Activated T-cell treated with anti-CD3 and anti-CD28 coated beads, Interleukin-2, amount 50 U/mL, for 4 hours (primary cell): ENCODE measurements at regions not wholly inside any gene's neighbourhood (a gene's known extent, or its start where the extent isn't known, plus 50 kb on each side); places are given as distances from the start of the nearest gene placed in this dataset.

ENCODE experiments used
- ATAC-seq, 2 donors: fragments of 200-7000 bp; cut with Tn5 transposase; one replicate each; pipeline ENCODE4 v1.10.0; 2021
- DNase-seq: peaks from one replicate; pipeline ENCODE4 v3.0.0-alpha.2; 2020
- H3K27me3 Mint-ChIP-seq: one replicate; pipeline ENCODE4 v1.8.0; 2021; ENCODE audit warnings: low read depth, mixed read lengths
- H3K36me3 Mint-ChIP-seq: one replicate; pipeline ENCODE4 v1.8.0; 2022; ENCODE audit warnings: mixed read lengths; ENCODE audit not compliant: insufficient read depth
- H3K4me1 Mint-ChIP-seq: one replicate; pipeline ENCODE4 v1.8.0; 2021; ENCODE audit warnings: low read depth, mixed read lengths
- H3K4me3 Mint-ChIP-seq: one replicate; pipeline ENCODE4 v1.8.0; 2021; ENCODE audit warnings: mild to moderate bottlenecking, moderate library complexity, mixed read lengths
- H3K9me3 Mint-ChIP-seq: one replicate; pipeline ENCODE4 v1.8.0; 2021; ENCODE audit warnings: mixed read lengths

DNA sequence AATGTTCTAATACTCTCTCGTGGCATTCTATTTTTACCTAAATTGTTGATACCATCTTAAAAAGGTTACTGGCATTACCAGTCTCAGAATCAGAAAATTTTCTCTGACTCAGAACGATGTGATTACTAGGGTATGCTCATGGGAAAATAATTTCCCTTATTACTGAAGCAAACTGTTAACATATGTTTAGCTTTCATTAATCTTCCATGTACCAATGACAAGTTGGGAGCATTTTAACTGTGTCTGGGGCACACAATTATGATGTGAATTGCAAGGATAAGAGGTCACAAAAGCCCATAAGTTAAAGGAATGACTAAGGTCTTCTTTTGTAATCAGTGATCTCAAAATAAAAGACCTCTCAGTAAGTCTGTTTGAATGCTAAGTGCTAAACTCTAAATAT lies 1254.6 kb downstream of the PCDH18 start:
- ATAC-seq (no peak), DNase-seq (no peak)
- Mint-ChIP-seq H3K27me3 (no peaks in the 10 kb centered on the region), H3K9me3 (peaks cover 6% of the 10 kb centered on the region), H3K4me1 (no peaks in the 10 kb centered on the region), H3K4me3 (no peak overlapping the region), H3K36me3 (no peaks in the 10 kb centered on the region)

DNA sequence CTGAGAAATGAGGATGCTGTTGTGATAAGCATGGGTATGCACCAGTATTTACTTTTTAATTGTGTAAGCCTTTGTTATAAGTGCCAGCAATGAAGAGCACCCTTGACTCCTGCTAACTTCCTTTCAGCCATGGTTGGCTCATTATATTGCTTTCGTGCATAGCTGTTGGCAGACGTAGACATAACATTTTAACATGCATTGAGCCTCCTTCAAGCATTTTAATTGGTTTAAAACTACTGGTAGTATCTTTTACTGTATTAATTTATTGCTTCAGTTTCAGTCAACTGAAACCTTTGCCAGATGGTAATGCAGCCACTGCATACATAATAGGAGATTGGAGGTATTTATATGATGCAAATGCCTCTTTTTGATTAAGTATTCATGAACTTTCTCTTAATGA lies 1285.4 kb downstream of the PCDH18 start:
- no peaks in the 10 kb centered on the region for H3K4me1 Mint-ChIP-seq

DNA sequence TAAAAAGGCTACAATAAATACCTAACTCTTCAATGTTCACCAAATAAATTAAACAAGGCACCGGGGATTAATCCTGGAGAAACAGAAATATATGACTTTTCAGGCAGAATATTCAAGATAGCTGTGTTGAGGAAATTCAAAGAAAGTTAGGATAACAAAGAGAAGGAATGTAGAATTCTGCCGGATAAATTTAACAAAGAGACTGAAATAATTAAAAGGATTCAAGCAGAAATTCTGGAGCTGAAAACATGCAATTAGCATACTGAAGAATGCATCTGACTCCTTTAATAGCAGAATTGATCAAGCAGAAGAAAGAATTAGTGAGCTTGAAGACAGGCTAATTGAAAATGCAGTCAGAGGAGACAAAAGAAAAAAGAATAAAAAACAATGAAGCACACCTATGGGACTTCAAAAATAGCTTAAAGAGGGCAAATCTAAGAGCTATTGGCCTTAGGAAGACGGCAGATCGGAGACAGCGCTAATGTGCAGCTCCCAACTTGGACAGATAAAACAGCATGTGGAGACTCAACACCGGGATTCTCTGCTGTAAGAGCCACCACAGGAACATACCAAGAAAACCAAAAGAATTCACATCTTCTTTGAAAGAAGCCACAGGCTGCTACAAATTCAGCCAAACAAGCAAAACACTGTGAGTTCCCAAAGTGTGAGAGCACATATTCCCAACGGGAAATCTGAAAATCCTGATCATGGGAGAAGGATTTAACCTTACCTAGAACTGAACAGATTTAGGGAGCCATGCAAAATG lies 1290.9 kb downstream of the PCDH18 start:
- no peaks in the 10 kb centered on the region for H3K4me1 Mint-ChIP-seq
- H3K9me3 Mint-ChIP-seq = peaks cover 10% of the 10 kb centered on the region
- no peaks in the 10 kb centered on the region for H3K36me3 Mint-ChIP-seq
- H3K27me3 Mint-ChIP-seq = no peaks in the 10 kb centered on the region
- DNase-seq (no peak), ATAC-seq (no peak)
- H3K4me3 Mint-ChIP-seq = no peak overlapping the region

More for the DNA sequence above, 1285.4 kb downstream of the PCDH18 start:
- Mint-ChIP-seq H3K4me3 (no peak overlapping the region), H3K9me3 (peaks cover 4% of the 10 kb centered on the region), H3K27me3 (no peaks in the 10 kb centered on the region), H3K36me3 (no peaks in the 10 kb centered on the region)
- ATAC-seq (no peak), DNase-seq (no peak)

DNA sequence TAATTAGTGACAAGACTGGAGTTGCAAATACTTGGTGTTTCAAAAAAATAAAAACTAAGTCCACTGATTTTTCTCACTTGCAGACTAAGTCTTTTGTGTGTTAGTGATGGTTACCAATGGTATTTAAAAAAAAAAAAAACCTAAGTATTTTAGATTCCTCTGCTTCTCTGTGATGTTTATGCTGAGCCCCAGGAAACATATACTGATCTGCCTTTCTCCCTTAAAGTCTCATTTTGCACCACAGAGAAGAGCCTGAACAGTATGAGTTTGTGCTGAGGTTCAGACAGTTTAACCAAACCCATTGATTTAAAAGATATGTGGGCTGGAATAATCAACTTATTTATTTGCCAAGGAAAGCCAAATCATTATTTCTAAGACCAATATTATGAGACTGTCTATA lies 1305.0 kb downstream of the PCDH18 start:
- H3K36me3 Mint-ChIP-seq = no peaks in the 10 kb centered on the region
- DNase-seq = no peak
- H3K4me3 Mint-ChIP-seq = no peak overlapping the region
- H3K27me3 Mint-ChIP-seq = no peaks in the 10 kb centered on the region
- peaks cover 7% of the 10 kb centered on the region for H3K9me3 Mint-ChIP-seq
- H3K4me1 Mint-ChIP-seq = no peaks in the 10 kb centered on the region
- ATAC-seq = no peak

DNA sequence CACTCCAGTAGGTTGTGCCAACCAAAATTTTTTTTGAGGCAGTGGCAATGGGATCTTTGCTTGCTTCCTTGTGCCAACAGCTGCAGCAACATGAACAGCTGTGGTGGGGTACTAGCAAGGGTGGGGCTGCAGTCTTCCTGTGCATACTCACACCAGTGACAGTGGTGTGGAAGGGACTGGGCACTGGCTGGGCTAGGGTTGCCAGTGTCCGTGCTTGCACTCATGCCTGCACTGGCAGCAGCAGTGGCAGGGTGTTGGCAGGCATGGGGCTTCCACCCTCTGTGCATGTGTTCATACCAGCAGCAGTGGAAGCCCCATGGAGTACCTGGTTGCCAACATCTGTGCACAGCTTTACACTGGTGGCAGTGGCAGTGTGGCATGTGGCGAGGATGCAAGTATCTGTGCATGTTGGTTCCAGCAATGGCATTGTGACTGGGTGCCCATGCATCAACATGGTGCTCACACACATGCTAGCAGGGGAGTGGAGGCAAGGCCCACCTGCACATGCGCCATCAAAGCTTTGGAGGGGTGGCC lies 1312.6 kb downstream of the PCDH18 start:
- Mint-ChIP-seq H3K27me3 (no peaks in the 10 kb centered on the region), H3K9me3 (peaks cover 15% of the 10 kb centered on the region), H3K4me1 (no peaks in the 10 kb centered on the region), H3K4me3 (no peak overlapping the region), H3K36me3 (no peaks in the 10 kb centered on the region)
- no peak for ATAC-seq
- no peak for DNase-seq

DNA sequence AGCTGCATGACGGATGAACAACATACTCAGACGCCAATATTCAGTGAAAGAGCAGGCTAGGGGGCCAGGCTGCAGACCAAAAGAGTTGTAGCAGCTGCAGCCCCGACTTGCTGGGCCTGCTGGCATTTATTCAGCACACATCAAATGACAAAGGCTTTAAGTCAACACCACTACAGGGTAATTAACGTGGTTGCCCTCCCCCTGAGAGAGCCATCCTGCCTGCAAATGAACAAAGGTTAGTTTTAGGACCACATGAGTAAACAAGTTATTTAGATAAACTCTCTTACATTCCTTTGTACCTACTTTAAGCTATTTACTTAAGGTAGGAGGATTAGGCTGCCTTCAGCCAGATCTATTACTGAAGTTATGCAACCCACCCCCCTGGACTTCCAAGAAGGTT lies 1329.1 kb downstream of the PCDH18 start:
- H3K4me3 Mint-ChIP-seq = no peak overlapping the region
- peaks cover 5% of the 10 kb centered on the region for H3K9me3 Mint-ChIP-seq
- no peaks in the 10 kb centered on the region for H3K4me1 Mint-ChIP-seq
- DNase-seq (no peak), ATAC-seq (no peak)
- H3K27me3 Mint-ChIP-seq = no peaks in the 10 kb centered on the region
- H3K36me3 Mint-ChIP-seq = no peaks in the 10 kb centered on the region

DNA sequence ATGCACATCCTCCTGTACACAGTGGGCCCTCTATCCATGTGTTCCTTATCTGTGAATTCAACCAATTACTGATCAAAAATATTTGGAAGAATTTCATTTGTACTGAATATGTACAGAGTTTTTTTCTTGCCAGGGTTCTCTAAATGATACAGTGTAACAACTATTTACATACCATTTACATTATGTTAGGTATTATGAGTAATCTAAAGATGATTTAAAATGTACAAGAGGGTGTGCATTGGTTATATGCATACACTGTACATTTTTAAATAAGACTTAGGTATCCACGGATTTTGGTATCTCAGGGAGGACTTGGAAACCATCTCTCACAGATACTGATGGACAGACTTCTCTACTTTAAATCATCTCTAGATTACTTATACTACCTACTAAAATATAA lies 1333.9 kb downstream of the PCDH18 start:
- H3K36me3 Mint-ChIP-seq = no peaks in the 10 kb centered on the region
- ATAC-seq (no peak), DNase-seq (no peak)
- H3K27me3 Mint-ChIP-seq = no peaks in the 10 kb centered on the region
- no peaks in the 10 kb centered on the region for H3K4me1 Mint-ChIP-seq
- H3K9me3 Mint-ChIP-seq = peaks cover 5% of the 10 kb centered on the region
- H3K4me3 Mint-ChIP-seq = no peak overlapping the region

DNA sequence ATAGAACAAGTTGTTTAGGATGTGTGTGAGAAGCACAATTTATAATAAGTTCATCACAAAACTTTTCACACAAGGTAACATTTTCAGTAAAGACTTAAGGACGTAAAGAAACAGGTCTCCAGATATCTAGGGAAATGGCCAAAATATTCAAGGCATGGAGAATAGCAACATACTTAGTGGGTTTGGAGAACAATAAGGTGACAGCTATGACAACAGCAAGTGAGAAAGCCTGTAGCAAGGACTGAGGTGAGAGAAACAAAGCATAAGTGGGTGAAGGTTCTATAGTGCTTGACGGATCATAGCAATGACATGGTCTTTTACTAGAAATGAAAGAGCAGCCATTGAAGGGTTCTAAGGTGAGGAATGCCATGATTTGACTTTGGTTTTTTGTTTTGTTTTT lies 1337.3 kb downstream of the PCDH18 start:
- ATAC-seq = no peak
- DNase-seq = no peak
- Mint-ChIP-seq H3K4me1 (no peaks in the 10 kb centered on the region), H3K9me3 (peaks cover 4% of the 10 kb centered on the region), H3K4me3 (no peak overlapping the region), H3K27me3 (no peaks in the 10 kb centered on the region), H3K36me3 (no peaks in the 10 kb centered on the region)

DNA sequence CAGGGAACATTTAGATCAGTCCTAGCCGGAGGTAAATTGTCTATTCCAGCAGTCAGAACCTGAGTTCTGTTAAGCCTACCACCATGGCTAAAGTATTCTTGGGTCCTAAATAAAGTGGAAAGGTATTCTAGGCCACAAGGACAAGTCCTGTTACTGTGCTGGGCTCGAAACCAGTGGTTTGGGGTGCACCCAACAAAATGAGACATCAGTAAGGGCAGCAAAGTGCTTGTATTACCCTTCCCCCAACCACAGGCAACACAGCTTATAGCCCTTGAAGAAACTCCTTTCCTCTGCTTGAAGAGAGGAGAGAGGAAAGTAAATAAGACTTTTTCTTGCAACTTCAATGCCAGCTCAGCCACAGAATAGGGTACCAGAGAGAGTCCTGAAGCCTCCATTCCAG lies 1345.6 kb downstream of the PCDH18 start:
- peaks cover 22% of the 10 kb centered on the region for H3K9me3 Mint-ChIP-seq
- no peak overlapping the region for H3K4me3 Mint-ChIP-seq
- H3K27me3 Mint-ChIP-seq = no peaks in the 10 kb centered on the region
- ATAC-seq (no peak), DNase-seq (no peak)
- no peaks in the 10 kb centered on the region for H3K36me3 Mint-ChIP-seq
- no peaks in the 10 kb centered on the region for H3K4me1 Mint-ChIP-seq

DNA sequence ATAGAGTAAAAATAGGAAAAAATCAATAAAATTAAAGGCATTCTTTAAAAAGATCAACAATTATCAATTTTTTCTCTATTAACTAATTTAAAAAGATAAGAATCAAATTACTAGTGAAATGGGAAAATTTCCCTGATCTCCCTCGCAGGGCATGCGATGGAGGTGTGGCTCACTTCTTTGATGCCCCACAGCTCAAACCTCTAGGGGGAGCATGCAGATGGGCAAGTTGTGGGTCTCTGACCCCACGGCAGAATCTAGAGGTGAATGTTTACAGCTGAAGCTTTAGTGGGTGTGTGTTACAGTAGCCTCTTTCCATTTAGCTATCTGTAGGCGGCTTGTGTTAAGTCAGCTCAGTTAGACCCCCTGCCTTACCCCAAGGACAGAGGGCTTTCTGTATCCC lies 1348.8 kb downstream of the PCDH18 start:
- ATAC-seq = no peak
- no peak for DNase-seq
- H3K4me1 Mint-ChIP-seq = no peaks in the 10 kb centered on the region
- no peak overlapping the region for H3K4me3 Mint-ChIP-seq
- H3K9me3 Mint-ChIP-seq = peaks cover 14% of the 10 kb centered on the region
- H3K36me3 Mint-ChIP-seq = no peaks in the 10 kb centered on the region
- no peaks in the 10 kb centered on the region for H3K27me3 Mint-ChIP-seq

DNA sequence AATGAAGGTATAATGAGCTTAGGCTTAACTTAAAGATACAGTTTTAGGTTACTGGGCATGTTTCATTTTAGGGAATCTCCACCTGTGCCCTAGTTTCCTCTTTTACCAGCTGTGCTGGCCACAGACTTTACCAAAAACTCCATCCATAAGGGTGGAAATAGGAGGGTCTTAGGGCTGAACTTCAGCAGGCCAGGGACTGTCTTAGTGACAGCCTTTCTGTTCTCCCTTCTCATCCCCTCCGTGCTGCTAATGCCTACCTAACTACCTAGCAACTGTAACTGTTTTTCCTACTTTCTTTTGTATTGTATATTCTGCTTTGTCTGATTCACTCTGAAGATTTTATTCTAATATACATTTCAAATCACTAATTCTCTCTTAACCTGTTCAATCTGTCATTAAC lies 1375.3 kb downstream of the PCDH18 start:
- H3K4me1 Mint-ChIP-seq = no peaks in the 10 kb centered on the region
- H3K9me3 Mint-ChIP-seq = peaks cover under 1% of the 10 kb centered on the region
- DNase-seq = no peak
- no peaks in the 10 kb centered on the region for H3K36me3 Mint-ChIP-seq
- H3K27me3 Mint-ChIP-seq = no peaks in the 10 kb centered on the region
- ATAC-seq = no peak
- no peak overlapping the region for H3K4me3 Mint-ChIP-seq

DNA sequence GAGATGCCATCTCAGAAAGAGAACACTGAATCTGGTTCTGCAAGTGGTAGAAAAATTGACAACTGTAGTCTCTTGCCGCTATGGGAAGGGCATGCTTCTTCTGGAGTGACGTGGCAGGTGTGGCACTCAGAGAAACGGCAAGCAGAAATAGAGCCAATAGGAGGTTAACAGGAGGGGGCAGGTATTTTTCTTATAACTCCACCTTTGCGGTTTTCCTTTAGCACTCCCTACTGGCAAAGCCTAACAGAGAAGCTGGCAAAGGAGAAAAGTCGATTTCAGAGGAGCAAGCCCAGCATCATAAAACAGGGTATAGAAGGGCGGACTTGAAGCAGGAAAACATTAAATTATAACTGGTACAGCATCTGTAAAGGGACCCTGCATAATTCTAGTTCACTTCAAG lies 1382.2 kb downstream of the PCDH18 start:
- Mint-ChIP-seq H3K4me3 (no peak overlapping the region), H3K4me1 (no peaks in the 10 kb centered on the region), H3K27me3 (no peaks in the 10 kb centered on the region), H3K36me3 (no peaks in the 10 kb centered on the region), H3K9me3 (peaks cover 11% of the 10 kb centered on the region)
- ATAC-seq (no peak), DNase-seq (no peak)

DNA sequence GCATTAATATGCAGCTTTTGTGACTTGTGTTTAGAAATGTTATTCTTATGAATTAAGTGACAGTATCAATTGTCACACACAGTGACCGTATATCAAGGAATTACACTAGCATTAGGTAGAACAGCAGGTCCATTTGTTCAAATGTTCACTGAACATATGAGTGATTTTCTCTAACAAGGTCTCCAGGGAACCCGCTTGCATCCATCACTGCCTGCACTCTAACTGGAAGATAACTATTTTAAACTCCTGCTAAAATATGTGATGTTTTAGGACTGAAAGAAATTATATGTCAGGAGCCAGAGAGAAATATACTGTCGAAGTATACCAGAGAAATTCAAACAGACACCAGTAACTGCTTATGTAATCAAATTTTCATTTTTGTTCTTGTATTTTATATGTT lies 1395.7 kb downstream of the PCDH18 start:
- Mint-ChIP-seq H3K4me1 (no peaks in the 10 kb centered on the region), H3K4me3 (no peak overlapping the region), H3K27me3 (no peaks in the 10 kb centered on the region), H3K36me3 (no peaks in the 10 kb centered on the region), H3K9me3 (no peaks in the 10 kb centered on the region)
- DNase-seq = no peak
- ATAC-seq = no peak

DNA sequence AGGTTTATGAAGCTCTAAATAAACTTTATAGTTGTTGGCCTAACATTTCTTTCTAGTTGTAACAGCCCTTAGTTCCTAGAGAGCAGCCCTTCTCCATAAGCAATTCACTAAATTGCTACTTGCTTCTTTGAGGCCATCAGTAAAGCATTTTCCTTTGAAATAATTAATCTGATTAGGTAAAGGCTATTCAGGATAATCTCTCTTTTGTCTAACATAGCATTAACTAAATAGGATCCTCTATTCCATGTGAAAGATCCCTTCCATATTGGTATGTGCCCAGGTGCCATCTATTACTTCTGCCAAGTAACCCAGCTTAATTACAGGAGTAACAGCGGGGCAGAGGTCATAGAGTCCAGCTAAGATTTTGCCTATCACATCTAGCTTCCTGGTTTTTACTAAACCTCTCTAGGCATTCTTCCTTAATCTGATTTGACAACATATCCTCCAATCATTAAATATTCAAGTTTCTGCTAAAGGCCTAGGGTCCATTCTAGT lies 1408.0 kb downstream of the PCDH18 start:
- H3K27me3 Mint-ChIP-seq = no peaks in the 10 kb centered on the region

DNA sequence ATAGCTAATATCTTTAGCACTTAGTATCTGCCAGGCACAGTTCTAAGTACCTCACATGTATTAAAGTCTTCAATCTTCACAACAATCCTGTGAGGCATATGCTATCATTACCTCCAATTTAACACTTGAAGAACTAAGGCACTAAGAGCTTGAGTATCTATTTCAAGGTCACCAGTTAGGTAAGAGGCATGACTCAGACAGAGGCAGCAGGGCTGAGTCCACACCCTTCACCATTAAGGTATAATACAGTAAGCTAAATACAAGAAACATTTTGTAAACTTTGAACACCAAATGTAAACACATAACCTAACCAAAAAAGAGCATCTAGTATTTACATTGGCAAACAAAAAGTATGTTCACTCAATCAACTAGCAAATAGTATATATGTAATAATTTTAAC lies 1410.9 kb downstream of the PCDH18 start:
- no peaks in the 10 kb centered on the region for H3K4me1 Mint-ChIP-seq
- ATAC-seq = no peak
- H3K9me3 Mint-ChIP-seq = peaks cover 6% of the 10 kb centered on the region
- no peak for DNase-seq
- no peaks in the 10 kb centered on the region for H3K27me3 Mint-ChIP-seq
- H3K4me3 Mint-ChIP-seq = no peak overlapping the region
- H3K36me3 Mint-ChIP-seq = no peaks in the 10 kb centered on the region

More for the DNA sequence above, 1408.0 kb downstream of the PCDH18 start:
- no peak for ATAC-seq
- Mint-ChIP-seq H3K9me3 (peaks cover 6% of the 10 kb centered on the region), H3K36me3 (no peaks in the 10 kb centered on the region), H3K4me1 (no peaks in the 10 kb centered on the region), H3K4me3 (no peak overlapping the region)
- no peak for DNase-seq
